HepG2 (cell line): ENCODE measurements at regions not wholly inside any gene's neighbourhood (a gene's known extent, or its start where the extent isn't known, plus 50 kb on each side); places are given as distances from the start of the nearest gene placed in this dataset.
A peak's percentile ranks its signal among the peaks of the same experiment; 100 is the strongest.

Experiments
- ATAC-seq: fragments of 200-7000 bp; cut with Tn5 transposase; 3 replicates; pipeline ENCODE4 v1.9.1; 2020; ENCODE audit warnings: mild to moderate bottlenecking, moderate library complexity
- BruUV-seq: library from RNA; stranded (reverse); fragments of 400-500 nt; replicated peaks from 2 replicates; lab custom pipeline; 2021; lab: Mats Ljungman, UMichigan
- CTCF ChIA-PET: fragments of 300-600 bp; formaldehyde crosslinking; extraction: SDS; loops from one replicate; lab custom pipeline; 2021; ENCODE audit warnings: low total read pairs, inconsistent platforms, low intra/inter-chr PET ratio; lab: Yijun Ruan, JAX
- POLR2A ChIA-PET: fragments of 350-600 bp; sonication (Branson Sonifier 250); formaldehyde crosslinking; loops from one replicate; lab custom pipeline; 2020; ENCODE audit warnings: antibody characterized with exemption, inconsistent platforms; lab: Yijun Ruan, JAX
- DNase-seq: peaks from one replicate; pipeline ENCODE4 v3.0.0-alpha.2; 2015; ENCODE audit warnings: low spot score
- FAIRE-seq: peaks from 3 replicates; lab custom pipeline; 2011; peaks lifted over from hg19 to GRCh38; lab: Jason Lieb, UNC
- H2AFZ ChIP-seq: one replicate; pipeline ENCODE4 v1.6.1; 2011; ENCODE audit warnings: low read length, inconsistent platforms
- H3K27ac ChIP-seq: fragments of 300-600 bp; 3 replicates; pipeline ENCODE4 v1.8.0; 2011; ENCODE audit warnings: mixed run types, mild to moderate bottlenecking, mixed read lengths, low read length, inconsistent platforms; ENCODE audit not compliant: insufficient read depth; ENCODE audit errors: extremely low read length
- H3K27me3 ChIP-seq, 2 experiments: fragments of 200-600 bp in 1 of 2; 2 replicates in 1 of 2; 3 replicates in 1 of 2; pipeline versions ENCODE4 v1.6.0 to v1.8.0; 2011; ENCODE audit warnings: low read length in 2 of 2, mild to moderate bottlenecking in 2 of 2, moderate library complexity in 2 of 2, inconsistent platforms in 1 of 2; ENCODE audit not compliant: insufficient read depth in 2 of 2, control insufficient read depth in 1 of 2
- H3K36me3 ChIP-seq, 2 experiments: fragments of 200-600 bp in 1 of 2; replicated peaks in 1 of 2; 2 replicates in 1 of 2; 3 replicates in 1 of 2; pipeline versions ENCODE4 v1.5.1 to v1.8.0; 2011; ENCODE audit warnings: low read length in 2 of 2, inconsistent platforms in 1 of 2; ENCODE audit not compliant: insufficient read depth in 2 of 2, control insufficient read depth in 1 of 2
- H3K4me1 ChIP-seq: 2 replicates; pipeline ENCODE4 v1.5.1; 2012; ENCODE audit warnings: low read length, inconsistent platforms; ENCODE audit not compliant: insufficient read depth
- H3K4me2 ChIP-seq: 2 replicates; pipeline ENCODE4 v1.6.0; 2011; ENCODE audit warnings: low read depth, low read length, inconsistent platforms
- H3K4me3 ChIP-seq, 3 experiments: fragments of 200-600 bp in 1 of 3; sonication (generic), shearing (Covaris generic) in 1 of 3; replicated peaks in 1 of 3; 2 replicates each; pipeline ENCODE4 v1.5.1; 2011 to 2016; ENCODE audit warnings: low read length in 3 of 3, inconsistent platforms in 2 of 3, low read depth in 2 of 3, mild to moderate bottlenecking in 2 of 3, control low read depth in 1 of 3, mixed read lengths in 1 of 3; ENCODE audit not compliant: insufficient read depth in 1 of 3
- H3K79me2 ChIP-seq: one replicate; pipeline ENCODE4 v1.6.1; 2011; ENCODE audit warnings: low read length, inconsistent platforms; ENCODE audit not compliant: insufficient read depth
- H3K9ac ChIP-seq: 2 replicates; pipeline ENCODE4 v1.6.0; 2011; ENCODE audit warnings: mild to moderate bottlenecking, low read depth, low read length, inconsistent platforms; ENCODE audit not compliant: insufficient read depth
- H3K9me3 ChIP-seq: 2 replicates; pipeline ENCODE4 v1.5.1; 2012; ENCODE audit warnings: mild to moderate bottlenecking, low read length
- H4K20me1 ChIP-seq: 2 replicates; pipeline ENCODE4 v1.6.0; 2011; ENCODE audit warnings: inconsistent platforms, mild to moderate bottlenecking, low read length, moderate library complexity; ENCODE audit not compliant: insufficient read depth
- ATF5 ChIP-seq: sonication (generic); formaldehyde crosslinking; IDR thresholded peaks from 2 replicates; pipeline ENCODE4 v1.4.0; 2020; ENCODE audit warnings: mild to moderate bottlenecking, low read depth, missing genetic modification reagents
- EZH2 ChIP-seq: conservative IDR thresholded peaks from 2 replicates; pipeline ENCODE4 v1.6.1; 2012; ENCODE audit warnings: mild to moderate bottlenecking, low read depth, low read length, moderate library complexity
- HMGA1 ChIP-seq: sonication (generic); formaldehyde crosslinking; conservative IDR thresholded peaks from 2 replicates; pipeline ENCODE4 v1.4.0; 2020; ENCODE audit warnings: missing genetic modification reagents
- HMGXB3 ChIP-seq: sonication (generic); formaldehyde crosslinking; IDR thresholded peaks from 2 replicates; pipeline ENCODE4 v1.4.0; 2020; ENCODE audit warnings: missing genetic modification reagents, borderline replicate concordance
- TOE1 ChIP-seq: sonication (generic); formaldehyde crosslinking; IDR thresholded peaks from 2 replicates; pipeline ENCODE4 v1.4.0; 2020; ENCODE audit warnings: mild to moderate bottlenecking, missing genetic modification reagents
- TSC22D2 ChIP-seq: sonication (generic); formaldehyde crosslinking; IDR thresholded peaks from 2 replicates; pipeline ENCODE4 v1.5.1; 2020; ENCODE audit warnings: missing genetic modification reagents, mild to moderate bottlenecking, borderline replicate concordance
- ZFP41 ChIP-seq: sonication (generic); formaldehyde crosslinking; IDR thresholded peaks from 2 replicates; pipeline ENCODE4 v1.4.0; 2020; ENCODE audit warnings: mild to moderate bottlenecking, missing genetic modification reagents, borderline replicate concordance
- ZNF577 ChIP-seq: sonication (generic); formaldehyde crosslinking; IDR thresholded peaks from 2 replicates; pipeline ENCODE4 v1.4.0; 2020; ENCODE audit warnings: mild to moderate bottlenecking, low read depth, missing genetic modification reagents, borderline replicate concordance
- WGBS: methylation state at CpG from one replicate; pipeline ENCODE4 v1.1.6; 2017; ENCODE audit warnings: low lambda C conversion rate; 5-methylcytosine and 5-hydroxymethylcytosine counted together
- in situ Hi-C: cut with HindIII; loops from 2 replicates; pipeline ENCODE4 v1.10.0; 2017; ENCODE audit warnings: low pct_unique_long_range_greater_than_20kb; ENCODE audit not compliant: extremely low pct_ligation_motif_present
- intact Hi-C: fragments of 100-400 bp; cut with micrococcal nuclease; formaldehyde crosslinking; loops from one replicate; pipeline ENCODE4 v1.10.0; 2022; ENCODE audit not compliant: unreplicated experiment

GRCh38 chr16:86288716-86289294 is 221.5 kb upstream of the FOXF1 start:
- Histone ChIP-seq H3K79me2 (no peaks in the 10 kb centered on the region), H4K20me1 (no peaks in the 10 kb centered on the region; the same call in 1 of the 2 replicates), H2AFZ (no peak overlapping the region), H3K4me3 (no peak overlapping the region), H3K9me3 (no peaks in the 10 kb centered on the region), H3K36me3 (no peaks in the 10 kb centered on the region), H3K27ac (no peak overlapping the region), H3K4me1 (no peaks in the 10 kb centered on the region), H3K9ac (no peak overlapping the region), H3K27me3 (peaks cover 5 to 90% of the 10 kb centered on the region in 2 experiments), H3K4me2 (no peak overlapping the region)
- no peak for FAIRE-seq
- no peak for DNase-seq
- in situ Hi-C loops (no loop called here), intact Hi-C loops (no loop called here)
- no TSS peak for BruUV-seq
- ATAC-seq = no peak
- 8% methylated on average over 16 of the region's 19 CpGs for WGBS
- TF ChIP-seq TSC22D2 (no peak), EZH2 (peak; percentile 51; the same call in 1 of the 2 replicates), HMGA1 (CRISPR knock-in tag) (no peak)
- POLR2A ChIA-PET = no interaction called here
- CTCF ChIA-PET = no interaction called here

- peaks cover 5 to 90% of the 10 kb centered on the region in 2 experiments for H3K27me3 ChIP-seq
- no peaks in the 10 kb centered on the region for H3K36me3 ChIP-seq
- ChIA-PET POLR2A (no interaction called here), CTCF (no interaction called here)
- H3K9me3 ChIP-seq = no peaks in the 10 kb centered on the region
- no TSS peak for BruUV-seq
- TF ChIP-seq ATF5 (CRISPR knock-in tag) (no peak), HMGXB3 (CRISPR knock-in tag) (no peak), TOE1 (CRISPR knock-in tag) (no peak), ZNF577 (no peak), ZFP41 (CRISPR knock-in tag) (no peak)
- no peak overlapping the region for H3K4me3 ChIP-seq
- no peak for DNase-seq
- no peak for ATAC-seq
- WGBS = 9% methylated on average over 11 of the region's 11 CpGs
- H3K9ac ChIP-seq = no peak overlapping the region
- in situ Hi-C loops = no loop called here
- no peak for FAIRE-seq
- intact Hi-C loops = no loop called here
- no peak overlapping the region for H2AFZ ChIP-seq
- H3K4me1 ChIP-seq = no peaks in the 10 kb centered on the region
- no peaks in the 10 kb centered on the region; the same call in 1 of the 2 replicates for H4K20me1 ChIP-seq
- H3K4me2 ChIP-seq = no peak overlapping the region
- no peaks in the 10 kb centered on the region for H3K79me2 ChIP-seq
- H3K27ac ChIP-seq = no peak overlapping the region
These were observed 221.0 kb upstream of the FOXF1 start for GRCh38 chr16:86289304-86289703.
